SK-N-SH treated with all-trans-retinoic acid at 6 μM for 48 hours (cell line): ENCODE measurements at regions not wholly inside any gene's neighbourhood (a gene's known extent, or its start where the extent isn't known, plus 50 kb on each side); places are given as distances from the start of the nearest gene placed in this dataset.

Experiments
- ARNTL ChIP-seq: fragments of 450-650 bp; formaldehyde crosslinking; IDR thresholded peaks from 2 replicates; pipeline ENCODE4 v1.5.0; 2020; ENCODE audit warnings: low read depth, mild to moderate bottlenecking, moderate library complexity, borderline replicate concordance
- ZFP30 ChIP-seq: fragments of 450-650 bp; formaldehyde crosslinking; IDR thresholded peaks from 2 replicates; pipeline ENCODE4 v1.5.0; 2022; ENCODE audit warnings: mild to moderate bottlenecking, moderate library complexity
- TF ChIP-seq, protein P1 (sequence below): fragments of 250-450 bp; sonication (Bioruptor Pico); IDR thresholded peaks from 2 replicates; pipeline ENCODE4 v1.8.0; 2020; ENCODE audit warnings: mild to moderate bottlenecking, moderate library complexity, borderline replicate concordance

DNA sequence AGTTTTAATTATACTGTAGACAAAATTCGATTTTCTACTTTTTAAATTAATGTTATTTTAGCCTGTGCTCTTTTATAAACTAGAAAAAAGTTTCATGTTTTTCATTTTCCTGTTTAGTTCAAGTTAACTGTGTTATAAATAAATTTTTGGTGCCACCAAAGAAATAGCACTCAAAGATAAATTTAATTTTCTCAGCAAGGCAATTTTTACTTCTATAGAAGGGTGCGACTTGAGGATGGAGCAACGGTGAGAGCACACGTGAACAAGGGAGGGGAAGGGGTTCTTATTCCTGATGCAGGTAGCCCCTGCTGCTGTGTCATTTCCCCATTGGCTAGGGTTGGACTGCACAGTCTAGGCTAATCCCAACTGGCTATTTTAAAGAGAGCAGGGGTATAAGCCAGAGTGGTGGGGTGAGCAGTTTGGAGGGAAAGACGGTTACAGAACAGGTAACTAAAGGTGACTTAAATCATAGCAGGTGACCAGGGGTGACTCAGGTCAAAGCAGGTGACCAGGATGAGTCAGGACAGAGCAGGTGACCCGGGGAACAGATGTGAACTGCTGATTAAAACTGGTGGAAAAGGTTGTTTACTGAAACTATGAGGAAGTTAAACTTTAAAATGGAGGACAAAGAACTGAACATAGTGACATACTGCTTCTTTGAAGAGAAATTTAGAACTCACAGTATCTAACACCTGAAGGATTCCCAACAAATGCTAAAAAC is 104.6 kb upstream of the GPBP1 start:
- TF ChIP-seq, protein P1, sequence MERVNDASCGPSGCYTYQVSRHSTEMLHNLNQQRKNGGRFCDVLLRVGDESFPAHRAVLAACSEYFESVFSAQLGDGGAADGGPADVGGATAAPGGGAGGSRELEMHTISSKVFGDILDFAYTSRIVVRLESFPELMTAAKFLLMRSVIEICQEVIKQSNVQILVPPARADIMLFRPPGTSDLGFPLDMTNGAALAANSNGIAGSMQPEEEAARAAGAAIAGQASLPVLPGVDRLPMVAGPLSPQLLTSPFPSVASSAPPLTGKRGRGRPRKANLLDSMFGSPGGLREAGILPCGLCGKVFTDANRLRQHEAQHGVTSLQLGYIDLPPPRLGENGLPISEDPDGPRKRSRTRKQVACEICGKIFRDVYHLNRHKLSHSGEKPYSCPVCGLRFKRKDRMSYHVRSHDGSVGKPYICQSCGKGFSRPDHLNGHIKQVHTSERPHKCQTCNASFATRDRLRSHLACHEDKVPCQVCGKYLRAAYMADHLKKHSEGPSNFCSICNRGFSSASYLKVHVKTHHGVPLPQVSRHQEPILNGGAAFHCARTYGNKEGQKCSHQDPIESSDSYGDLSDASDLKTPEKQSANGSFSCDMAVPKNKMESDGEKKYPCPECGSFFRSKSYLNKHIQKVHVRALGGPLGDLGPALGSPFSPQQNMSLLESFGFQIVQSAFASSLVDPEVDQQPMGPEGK = no peak
- no peak for TF ChIP-seq ARNTL (CRISPR knock-in tag)
- no peak for TF ChIP-seq ZFP30
